ENCODE measurements at regions not wholly inside any gene's neighbourhood (a gene's known extent, or its start where the extent isn't known, plus 50 kb on each side); places are given as distances from the start of the nearest gene placed in this dataset.
"Not testable (repeated sequence)": the region's sequence is repeated elsewhere in the genome, so short reads cannot be mapped to it uniquely, and the experiment has no call there.

GRCh38 chr5:130324953-130325671 lies 420.8 kb downstream of the CHSY3 start:
- no peak for DNase-seq (ENCODE audit: low read depth)

- DNase-seq (ENCODE audit: low read depth), result no peak
Observed at GRCh38 chr5:130323804-130324454, 419.7 kb downstream of the CHSY3 start.

- no peak for DNase-seq (ENCODE audit: low read depth)
Observed at GRCh38 chr5:130321931-130322330, 417.7 kb downstream of the CHSY3 start.

- DNase-seq (ENCODE audit: low read depth), result no peak
Observed at GRCh38 chr5:130316971-130317680, 412.9 kb downstream of the CHSY3 start.

GRCh38 chr5:130295235-130295634 lies 391.0 kb downstream of the CHSY3 start:
- DNase-seq (ENCODE audit: low read depth), result no peak

- DNase-seq (ENCODE audit: low read depth), result not testable (repeated sequence)
Observed at GRCh38 chr5:130294798-130295197, 390.5 kb downstream of the CHSY3 start.

- DNase-seq (ENCODE audit: low read depth), result no peak
Observed at GRCh38 chr5:130290219-130290618, 386.0 kb downstream of the CHSY3 start.

- no peak for DNase-seq (ENCODE audit: low read depth)
Observed at GRCh38 chr5:130289132-130290088, 385.1 kb downstream of the CHSY3 start.

- DNase-seq (ENCODE audit: low read depth), result no peak
Observed at GRCh38 chr5:130287438-130287837, 383.2 kb downstream of the CHSY3 start.

GRCh38 chr5:130286971-130287370 lies 382.7 kb downstream of the CHSY3 start:
- no peak for DNase-seq (ENCODE audit: low read depth)

GRCh38 chr5:130282049-130282448 lies 377.8 kb downstream of the CHSY3 start:
- DNase-seq (ENCODE audit: low read depth), result no peak

GRCh38 chr5:130280528-130281217 lies 376.4 kb downstream of the CHSY3 start:
- no peak for DNase-seq (ENCODE audit: low read depth)

GRCh38 chr5:130279386-130279785 lies 375.1 kb downstream of the CHSY3 start:
- DNase-seq (ENCODE audit: low read depth), result no peak

GRCh38 chr5:130278136-130278535 lies 373.9 kb downstream of the CHSY3 start:
- no peak for DNase-seq (ENCODE audit: low read depth)

GRCh38 chr5:130277522-130277921 lies 373.3 kb downstream of the CHSY3 start:
- DNase-seq (ENCODE audit: low read depth), result no peak

- no peak for DNase-seq (ENCODE audit: low read depth)
Observed at GRCh38 chr5:130277002-130277401, 372.7 kb downstream of the CHSY3 start.

- DNase-seq (ENCODE audit: low read depth), result no peak
Observed at GRCh38 chr5:130272837-130273236, 368.6 kb downstream of the CHSY3 start.

GRCh38 chr5:130270786-130271185 lies 366.5 kb downstream of the CHSY3 start:
- no peak for DNase-seq (ENCODE audit: low read depth)

- no peak for DNase-seq (ENCODE audit: low read depth)
Observed at GRCh38 chr5:130268489-130268888, 364.2 kb downstream of the CHSY3 start.

GRCh38 chr5:130267926-130268325 lies 363.7 kb downstream of the CHSY3 start:
- no peak for DNase-seq (ENCODE audit: low read depth)

- no peak for DNase-seq (ENCODE audit: low read depth)
Observed at GRCh38 chr5:130260481-130260880, 356.2 kb downstream of the CHSY3 start.
